ENCODE measurements at regions not wholly inside any gene's neighbourhood (a gene's known extent, or its start where the extent isn't known, plus 50 kb on each side); places are given as distances from the start of the nearest gene placed in this dataset.
"Not testable (repeated sequence)": the region's sequence is repeated elsewhere in the genome, so short reads cannot be mapped to it uniquely, and the experiment has no call there.

DNA sequence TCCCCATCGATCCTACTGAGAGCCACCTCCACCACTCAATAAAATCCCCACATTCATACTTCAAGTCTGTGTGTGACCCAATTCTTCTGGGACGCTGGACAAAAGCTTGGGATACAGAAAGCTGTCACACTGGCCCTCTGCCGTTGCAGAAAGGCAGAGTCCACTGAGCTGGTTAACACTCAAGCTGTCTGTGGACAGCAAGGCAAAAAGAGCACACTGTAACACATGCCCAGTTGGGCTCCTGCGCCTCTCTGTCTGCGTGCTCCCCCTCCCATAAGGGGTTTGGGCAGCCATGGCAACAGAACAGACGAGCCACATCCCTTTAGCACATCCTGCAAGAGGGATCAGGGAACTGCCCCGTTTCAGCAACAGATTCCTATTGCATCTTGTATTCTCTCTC, 106.9 kb upstream of the RGPD4 start:
- DNase-seq: no peak
- H3K9me3 Mint-ChIP-seq: no peaks in the 10 kb centered on the region
- H3K4me1 Mint-ChIP-seq: no peaks in the 10 kb centered on the region
- no peak overlapping the region for H3K27ac Mint-ChIP-seq
- CTCF ChIA-PET: no interaction called here
- no peaks in the 10 kb centered on the region for H3K27me3 Mint-ChIP-seq
- H3K4me3 Mint-ChIP-seq: no peak overlapping the region
- H3K36me3 Mint-ChIP-seq: no peaks in the 10 kb centered on the region

DNA sequence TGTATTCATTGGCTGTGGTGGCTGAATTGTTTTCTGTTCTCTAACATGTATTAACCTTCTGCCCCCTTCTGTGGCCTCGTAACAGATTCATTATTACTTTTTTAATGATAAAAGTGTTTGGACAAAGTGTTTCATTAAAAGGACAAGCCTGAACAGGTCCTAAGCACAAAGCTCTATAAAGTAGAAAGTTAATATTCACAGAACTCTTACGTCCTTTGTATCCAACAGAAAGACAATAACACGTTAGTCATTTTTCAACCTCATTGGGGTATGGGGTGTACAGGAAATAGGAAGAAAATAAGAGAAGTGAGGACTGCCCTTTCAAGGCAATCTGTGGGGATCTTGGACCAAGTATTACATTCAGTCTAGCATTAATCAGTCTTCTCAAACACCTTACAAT, 105.5 kb upstream of the RGPD4 start:
- peaks cover 2% of the 10 kb centered on the region for H3K9me3 Mint-ChIP-seq
- no peaks in the 10 kb centered on the region for H3K4me1 Mint-ChIP-seq
- H3K36me3 Mint-ChIP-seq: no peaks in the 10 kb centered on the region
- DNase-seq: no peak
- H3K27me3 Mint-ChIP-seq: no peaks in the 10 kb centered on the region
- no peak overlapping the region for H3K4me3 Mint-ChIP-seq
- H3K27ac Mint-ChIP-seq: no peak overlapping the region
- CTCF ChIA-PET: no interaction called here

DNA sequence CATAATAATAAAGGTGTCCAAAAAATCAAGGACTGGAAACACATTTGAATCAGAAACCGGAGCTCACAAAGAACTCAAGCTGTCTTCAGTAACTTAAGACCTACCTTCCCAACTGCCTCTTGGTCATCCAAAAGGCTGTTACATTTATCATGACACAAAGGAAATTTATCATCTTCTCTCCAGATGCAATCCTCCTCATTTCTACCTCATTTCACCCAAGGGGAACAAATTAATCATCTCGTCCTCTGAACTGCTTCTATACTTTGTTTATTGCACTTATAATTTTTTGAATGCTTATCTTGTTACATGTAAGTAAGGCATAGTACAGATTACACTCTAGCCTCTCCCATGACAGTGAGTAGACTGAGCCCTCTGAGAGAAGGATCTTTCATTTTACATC, 105.1 kb upstream of the RGPD4 start:
- Mint-ChIP-seq H3K36me3 (no peaks in the 10 kb centered on the region), H3K9me3 (peaks cover 2% of the 10 kb centered on the region), H3K27me3 (no peaks in the 10 kb centered on the region), H3K4me3 (no peak overlapping the region), H3K27ac (no peak overlapping the region), H3K4me1 (no peaks in the 10 kb centered on the region)
- CTCF ChIA-PET: no interaction called here
- no peak for DNase-seq

DNA sequence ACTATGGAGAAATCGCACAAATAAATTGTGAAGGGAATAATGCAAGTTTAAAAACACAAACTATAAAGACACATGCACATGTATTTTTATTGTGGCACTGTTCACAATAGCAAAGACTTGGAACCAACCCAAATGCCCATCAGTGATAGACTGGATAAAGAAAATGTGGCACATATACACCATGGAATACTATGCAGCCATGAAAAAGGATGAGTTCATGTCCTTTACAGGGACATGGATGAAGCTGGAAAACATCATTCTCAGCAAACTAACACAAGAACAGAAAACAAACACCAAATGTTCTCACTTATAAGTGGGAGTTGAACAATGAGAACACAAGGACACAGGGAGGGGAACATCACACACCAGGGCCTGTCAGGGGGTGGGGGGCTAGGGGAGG, 100.9 kb upstream of the RGPD4 start:
- CTCF ChIA-PET, H3K27me3 Mint-ChIP-seq, H3K4me3 Mint-ChIP-seq, DNase-seq, H3K4me1 Mint-ChIP-seq, H3K9me3 Mint-ChIP-seq, H3K27ac Mint-ChIP-seq, H3K36me3 Mint-ChIP-seq: not testable (repeated sequence)

DNA sequence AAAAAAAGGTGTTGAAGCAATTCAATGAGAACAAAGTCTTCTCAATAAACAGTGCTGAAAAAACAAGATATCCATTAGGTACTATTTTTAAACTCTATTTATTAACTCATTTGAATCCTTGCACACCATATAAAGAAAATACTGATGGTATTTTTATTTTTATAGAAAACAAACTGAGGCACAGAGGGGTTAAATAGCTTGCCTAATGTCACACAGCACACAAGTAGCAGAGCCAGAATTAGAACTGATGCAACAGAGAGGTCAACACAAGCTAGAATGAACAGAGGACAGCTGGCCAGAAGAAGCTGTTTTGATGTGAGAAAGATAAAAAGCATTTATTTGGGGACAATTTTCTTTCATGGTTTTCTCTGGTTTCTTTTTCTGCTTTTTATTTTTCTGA, 99.4 kb upstream of the RGPD4 start:
- no peaks in the 10 kb centered on the region for H3K36me3 Mint-ChIP-seq
- no peak overlapping the region for H3K27ac Mint-ChIP-seq
- no peaks in the 10 kb centered on the region for H3K4me1 Mint-ChIP-seq
- no peaks in the 10 kb centered on the region for H3K27me3 Mint-ChIP-seq
- H3K4me3 Mint-ChIP-seq: no peak overlapping the region
- DNase-seq: no peak
- H3K9me3 Mint-ChIP-seq: peaks cover 2% of the 10 kb centered on the region
- CTCF ChIA-PET: no interaction called here

GRCh38 chr2:107728586-107728985, 98.1 kb upstream of the RGPD4 start:
- H3K36me3 Mint-ChIP-seq: no peaks in the 10 kb centered on the region
- H3K4me3 Mint-ChIP-seq: no peak overlapping the region
- H3K4me1 Mint-ChIP-seq: no peaks in the 10 kb centered on the region
- no peaks in the 10 kb centered on the region for H3K27me3 Mint-ChIP-seq
- CTCF ChIA-PET: no interaction called here
- H3K9me3 Mint-ChIP-seq: peaks cover 2% of the 10 kb centered on the region
- no peak for DNase-seq
- H3K27ac Mint-ChIP-seq: no peak overlapping the region

- no peaks in the 10 kb centered on the region for H3K36me3 Mint-ChIP-seq
- no peak overlapping the region for H3K4me3 Mint-ChIP-seq
- no peaks in the 10 kb centered on the region for H3K27me3 Mint-ChIP-seq
- no peaks in the 10 kb centered on the region for H3K4me1 Mint-ChIP-seq
- no peak overlapping the region for H3K27ac Mint-ChIP-seq
- H3K9me3 Mint-ChIP-seq: peaks cover 2% of the 10 kb centered on the region
- CTCF ChIA-PET: interaction anchor here (0.6 kb wide), 1 partner anchor 802 kb away, joined by 3 read pairs; no protein-coding TSS in a partner anchor
- no peak for DNase-seq
Measured at GRCh38 chr2:107729440-107729839, 97.3 kb upstream of the RGPD4 start.

- CTCF ChIA-PET: interaction anchor here (0.7 kb wide), 1 partner anchor 10 kb away, joined by 3 read pairs; no protein-coding TSS in a partner anchor
- H3K27me3 Mint-ChIP-seq: no peaks in the 10 kb centered on the region
- no peaks in the 10 kb centered on the region for H3K36me3 Mint-ChIP-seq
- no peak overlapping the region for H3K4me3 Mint-ChIP-seq
- DNase-seq: no peak
- H3K9me3 Mint-ChIP-seq: no peaks in the 10 kb centered on the region
- no peak overlapping the region for H3K27ac Mint-ChIP-seq
- no peaks in the 10 kb centered on the region for H3K4me1 Mint-ChIP-seq
Measured at GRCh38 chr2:107730898-107731297, 95.8 kb upstream of the RGPD4 start.

DNA sequence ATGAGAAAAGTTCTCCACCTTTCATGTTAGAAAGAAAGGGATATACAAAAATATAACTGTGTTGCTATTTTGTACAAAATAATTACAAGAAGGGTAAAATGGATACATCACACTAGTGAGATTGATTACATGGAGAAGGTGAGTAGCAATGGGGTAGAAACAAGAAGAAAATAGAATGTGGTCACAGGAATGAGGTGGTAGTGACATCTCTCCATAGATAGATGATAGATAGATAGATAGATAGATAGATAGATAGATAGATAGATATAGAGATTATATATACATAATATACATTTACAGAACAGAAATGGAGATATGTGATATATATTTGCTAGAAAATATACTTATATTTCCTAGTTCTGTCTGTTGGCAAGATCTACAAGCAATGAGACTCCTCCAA, 95.3 kb upstream of the RGPD4 start:
- Mint-ChIP-seq H3K9me3 (no peaks in the 10 kb centered on the region), H3K27me3 (no peaks in the 10 kb centered on the region), H3K4me1 (no peaks in the 10 kb centered on the region), H3K4me3 (no peak overlapping the region), H3K36me3 (no peaks in the 10 kb centered on the region), H3K27ac (no peak overlapping the region)
- CTCF ChIA-PET: no interaction called here
- DNase-seq: no peak

DNA sequence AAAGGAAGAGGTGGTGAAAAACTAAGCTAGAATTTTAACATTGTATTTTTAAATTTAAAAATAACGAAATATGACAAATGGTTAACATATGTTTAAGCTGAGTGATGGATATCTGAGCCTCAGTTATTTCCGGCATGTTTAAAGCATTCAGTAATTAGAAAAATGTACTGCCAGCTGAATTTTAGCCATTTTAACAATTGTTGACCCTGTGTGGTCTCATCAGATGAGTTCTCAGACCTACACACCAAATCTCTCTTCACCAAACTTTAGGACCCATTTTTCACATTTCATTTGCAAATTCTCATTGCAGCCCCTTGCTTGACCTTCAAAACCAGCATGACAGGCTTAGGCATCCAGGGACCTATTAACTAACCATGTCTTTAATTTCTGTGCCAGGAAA, 91.5 kb upstream of the RGPD4 start:
- CTCF ChIA-PET: no interaction called here
- no peaks in the 10 kb centered on the region for H3K36me3 Mint-ChIP-seq

GRCh38 chr2:107737756-107738155, 88.9 kb upstream of the RGPD4 start:
- Mint-ChIP-seq H3K4me1 (no peaks in the 10 kb centered on the region), H3K9me3 (no peaks in the 10 kb centered on the region), H3K4me3 (no peak overlapping the region), H3K27ac (no peak overlapping the region), H3K27me3 (no peaks in the 10 kb centered on the region), H3K36me3 (no peaks in the 10 kb centered on the region)
- no peak for DNase-seq
- CTCF ChIA-PET: no interaction called here

More for the DNA sequence above, 91.5 kb upstream of the RGPD4 start:
- Mint-ChIP-seq H3K4me1 (no peaks in the 10 kb centered on the region), H3K9me3 (no peaks in the 10 kb centered on the region), H3K4me3 (no peak overlapping the region), H3K27ac (no peak overlapping the region), H3K27me3 (no peaks in the 10 kb centered on the region)
- no peak for DNase-seq

DNA sequence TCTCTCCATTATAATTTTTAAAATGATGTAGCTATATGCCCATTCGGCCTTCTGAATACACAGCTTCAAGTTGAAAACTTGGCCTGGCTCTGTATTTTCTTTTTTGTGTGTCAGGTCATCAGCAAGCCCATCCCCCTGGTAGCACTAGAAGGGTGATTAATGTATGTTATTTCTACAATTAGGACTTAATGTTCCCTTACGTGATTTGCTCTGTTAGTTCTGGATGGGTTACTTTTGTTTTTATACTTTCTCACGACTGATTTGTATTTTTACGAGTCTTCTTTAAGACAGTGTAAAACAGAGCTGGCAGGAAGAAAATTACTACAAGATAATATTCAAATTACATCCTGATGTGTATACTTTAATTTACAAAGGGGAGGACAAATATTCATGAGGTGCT, 88.4 kb upstream of the RGPD4 start:
- H3K4me3 Mint-ChIP-seq: no peak overlapping the region
- DNase-seq: no peak
- CTCF ChIA-PET: no interaction called here

GRCh38 chr2:107740300-107740699, 86.4 kb upstream of the RGPD4 start:
- no peak for DNase-seq
- Mint-ChIP-seq H3K27ac (no peak overlapping the region), H3K27me3 (no peaks in the 10 kb centered on the region), H3K4me1 (no peaks in the 10 kb centered on the region), H3K4me3 (no peak overlapping the region), H3K36me3 (no peaks in the 10 kb centered on the region), H3K9me3 (no peaks in the 10 kb centered on the region)
- CTCF ChIA-PET: interaction anchor here (0.6 kb wide), 1 partner anchor 10 kb away, joined by 3 read pairs; no protein-coding TSS in a partner anchor

More for the DNA sequence above, 88.4 kb upstream of the RGPD4 start:
- Mint-ChIP-seq H3K27ac (no peak overlapping the region), H3K9me3 (no peaks in the 10 kb centered on the region), H3K27me3 (no peaks in the 10 kb centered on the region), H3K36me3 (no peaks in the 10 kb centered on the region), H3K4me1 (no peaks in the 10 kb centered on the region)

GRCh38 chr2:107742460-107743027, 84.1 kb upstream of the RGPD4 start:
- no peak overlapping the region for H3K27ac Mint-ChIP-seq
- no peaks in the 10 kb centered on the region for H3K4me1 Mint-ChIP-seq
- no peaks in the 10 kb centered on the region for H3K27me3 Mint-ChIP-seq
- no peak for DNase-seq
- H3K4me3 Mint-ChIP-seq: no peak overlapping the region
- H3K36me3 Mint-ChIP-seq: no peaks in the 10 kb centered on the region
- H3K9me3 Mint-ChIP-seq: peaks cover 2% of the 10 kb centered on the region
- CTCF ChIA-PET: no interaction called here

GRCh38 chr2:107743274-107743673, 83.4 kb upstream of the RGPD4 start:
- H3K27ac Mint-ChIP-seq: no peak overlapping the region

DNA sequence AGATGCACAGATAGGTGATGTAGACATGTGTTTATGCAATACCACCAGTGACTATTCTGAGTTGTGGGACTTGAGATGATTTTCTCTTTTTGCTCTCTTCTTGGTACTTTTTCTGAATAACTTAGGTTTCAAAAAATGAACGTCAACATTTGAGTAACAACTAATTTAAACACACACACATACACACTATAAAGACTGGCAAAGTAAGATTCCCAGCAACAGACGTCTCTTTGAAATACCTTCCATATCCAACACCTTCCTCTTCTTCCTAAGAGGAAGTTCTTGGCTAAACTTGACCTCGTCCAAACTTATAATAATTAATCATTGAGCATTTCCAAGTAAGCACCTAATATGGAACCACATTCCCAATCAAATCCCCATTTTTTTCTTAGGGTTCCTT, 81.6 kb upstream of the RGPD4 start:
- CTCF ChIA-PET: no interaction called here
- Mint-ChIP-seq H3K36me3 (no peaks in the 10 kb centered on the region), H3K27ac (no peak overlapping the region), H3K9me3 (peaks cover 2% of the 10 kb centered on the region), H3K27me3 (no peaks in the 10 kb centered on the region), H3K4me1 (no peaks in the 10 kb centered on the region), H3K4me3 (no peak overlapping the region)
- DNase-seq: no peak

More at GRCh38 chr2:107743274-107743673, 83.4 kb upstream of the RGPD4 start:
- CTCF ChIA-PET: no interaction called here
- no peak for DNase-seq
- no peak overlapping the region for H3K4me3 Mint-ChIP-seq
- H3K4me1 Mint-ChIP-seq: no peaks in the 10 kb centered on the region
- peaks cover 2% of the 10 kb centered on the region for H3K9me3 Mint-ChIP-seq
- H3K27me3 Mint-ChIP-seq: no peaks in the 10 kb centered on the region
- H3K36me3 Mint-ChIP-seq: no peaks in the 10 kb centered on the region
